ENCODE measurements at regions not wholly inside any gene's neighbourhood (a gene's known extent, or its start where the extent isn't known, plus 50 kb on each side); places are given as distances from the start of the nearest gene placed in this dataset.

- TF ChIP-seq POLR2A (IDR thresholded peaks at IDR 0.05; ENCODE audit: low read length) (no peak), GATA1 (IDR thresholded peaks at IDR 0.05; ENCODE audit: low read depth, low read length) (no peak)
Measured at GRCh38 chr4:3945511-3946290, 179.5 kb downstream of the ADRA2C start.

All from erythroblast (primary cell).